ENCODE measurements at regions not wholly inside any gene's neighbourhood (a gene's known extent, or its start where the extent isn't known, plus 50 kb on each side); places are given as distances from the start of the nearest gene placed in this dataset.

DNA sequence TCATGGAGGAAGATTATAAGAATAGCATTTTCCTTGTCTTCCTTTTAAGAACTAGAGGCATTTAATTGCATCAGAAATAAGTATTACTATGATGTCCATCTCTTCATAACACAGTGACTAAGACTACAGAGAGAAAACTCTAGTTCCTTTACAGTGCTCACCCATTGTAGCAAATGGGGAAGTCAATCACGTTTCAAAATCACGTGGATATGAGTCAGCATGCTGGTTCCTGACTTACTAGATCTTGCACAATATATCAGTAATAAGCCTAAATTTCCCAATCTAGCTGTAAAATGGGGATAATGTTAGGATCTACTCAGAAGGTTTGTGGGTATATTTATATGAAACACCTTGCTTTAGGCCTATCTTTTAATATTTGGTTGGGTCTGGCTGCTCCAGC lies 254.8 kb upstream of the EOMES start:
- TF ChIP-seq EZH2 (IDR thresholded peaks at IDR 0.05; ENCODE audit: borderline replicate concordance, insufficient read depth, low read length, poor library complexity, severe bottlenecking) (no peak), RAD21 (conservative IDR thresholded peaks at IDR 0.05) (no peak)
- TF ChIP-seq, protein P1, sequence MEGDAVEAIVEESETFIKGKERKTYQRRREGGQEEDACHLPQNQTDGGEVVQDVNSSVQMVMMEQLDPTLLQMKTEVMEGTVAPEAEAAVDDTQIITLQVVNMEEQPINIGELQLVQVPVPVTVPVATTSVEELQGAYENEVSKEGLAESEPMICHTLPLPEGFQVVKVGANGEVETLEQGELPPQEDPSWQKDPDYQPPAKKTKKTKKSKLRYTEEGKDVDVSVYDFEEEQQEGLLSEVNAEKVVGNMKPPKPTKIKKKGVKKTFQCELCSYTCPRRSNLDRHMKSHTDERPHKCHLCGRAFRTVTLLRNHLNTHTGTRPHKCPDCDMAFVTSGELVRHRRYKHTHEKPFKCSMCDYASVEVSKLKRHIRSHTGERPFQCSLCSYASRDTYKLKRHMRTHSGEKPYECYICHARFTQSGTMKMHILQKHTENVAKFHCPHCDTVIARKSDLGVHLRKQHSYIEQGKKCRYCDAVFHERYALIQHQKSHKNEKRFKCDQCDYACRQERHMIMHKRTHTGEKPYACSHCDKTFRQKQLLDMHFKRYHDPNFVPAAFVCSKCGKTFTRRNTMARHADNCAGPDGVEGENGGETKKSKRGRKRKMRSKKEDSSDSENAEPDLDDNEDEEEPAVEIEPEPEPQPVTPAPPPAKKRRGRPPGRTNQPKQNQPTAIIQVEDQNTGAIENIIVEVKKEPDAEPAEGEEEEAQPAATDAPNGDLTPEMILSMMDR (IDR thresholded peaks at IDR 0.05; ENCODE audit: poor library complexity, severe bottlenecking), result no peak
